H9 (cell line): ENCODE measurements at regions not wholly inside any gene's neighbourhood (a gene's known extent, or its start where the extent isn't known, plus 50 kb on each side); places are given as distances from the start of the nearest gene placed in this dataset.
A peak's percentile ranks its signal among the peaks of the same experiment; 100 is the strongest.

Source experiments
- DNase-seq: peaks from one replicate; pipeline ENCODE4 v3.0.0-alpha.2; 2017
- H2AFZ ChIP-seq: one replicate; pipeline ENCODE4 v1.6.1; 2013; ENCODE audit warnings: mild to moderate bottlenecking, low read length, control low read depth, moderate library complexity
- H2AK5ac ChIP-seq: 2 replicates; pipeline ENCODE4 v1.6.1; 2013; ENCODE audit warnings: low read length, control low read depth, mixed read lengths; ENCODE audit not compliant: insufficient read length
- H2BK120ac ChIP-seq: one replicate; pipeline ENCODE4 v1.6.1; 2013; ENCODE audit warnings: low read depth, mild to moderate bottlenecking, low read length, control low read depth, inconsistent platforms; ENCODE audit not compliant: poor library complexity, severe bottlenecking
- H2BK12ac ChIP-seq: 2 replicates; pipeline ENCODE4 v1.6.1; 2013; ENCODE audit warnings: low read length, control low read depth, mixed read lengths, low read depth; ENCODE audit not compliant: insufficient read length
- H2BK15ac ChIP-seq: 2 replicates; pipeline ENCODE4 v1.6.1; 2013; ENCODE audit warnings: low read depth, low read length, control low read depth
- H2BK20ac ChIP-seq: one replicate; pipeline ENCODE4 v1.6.1; 2013; ENCODE audit warnings: low read depth, mild to moderate bottlenecking, low read length, control low read depth, inconsistent platforms; ENCODE audit not compliant: poor library complexity, severe bottlenecking
- H2BK5ac ChIP-seq: 2 replicates; pipeline ENCODE4 v1.6.1; 2013; ENCODE audit warnings: low read length, control low read depth, mixed read lengths; ENCODE audit not compliant: insufficient read length
- H3K14ac ChIP-seq: 2 replicates; pipeline ENCODE4 v1.6.1; 2013; ENCODE audit warnings: low read length, control low read depth; ENCODE audit not compliant: insufficient read depth
- H3K18ac ChIP-seq: 2 replicates; pipeline ENCODE4 v1.6.1; 2013; ENCODE audit warnings: low read depth, mild to moderate bottlenecking, mixed read lengths, low read length, control low read depth; ENCODE audit not compliant: insufficient read length
- H3K23ac ChIP-seq: 2 replicates; pipeline ENCODE4 v1.6.1; 2013; ENCODE audit warnings: low read length, control low read depth, mixed read lengths, low read depth; ENCODE audit not compliant: insufficient read length
- H3K23me2 ChIP-seq: 2 replicates; pipeline ENCODE4 v1.6.1; 2013; ENCODE audit warnings: low read depth, mild to moderate bottlenecking, mixed read lengths, low read length, control low read depth; ENCODE audit not compliant: insufficient read length, poor library complexity, severe bottlenecking
- H3K27ac ChIP-seq: 2 replicates; pipeline ENCODE4 v1.5.1; 2013; ENCODE audit warnings: low read length, control low read depth, mixed read lengths, low read depth; ENCODE audit not compliant: insufficient read length
- H3K27me3 ChIP-seq: 2 replicates; pipeline ENCODE4 v1.6.1; 2013; ENCODE audit warnings: low read length, control low read depth, inconsistent platforms; ENCODE audit not compliant: insufficient read depth
- H3K4ac ChIP-seq: 2 replicates; pipeline ENCODE4 v1.6.1; 2013; ENCODE audit warnings: low read depth, mild to moderate bottlenecking, control low read depth, inconsistent platforms, low read length, moderate library complexity
- H3K4me1 ChIP-seq: 2 replicates; pipeline ENCODE4 v1.6.1; 2013; ENCODE audit warnings: low read length, control low read depth, inconsistent platforms; ENCODE audit not compliant: insufficient read depth
- H3K4me2 ChIP-seq: 2 replicates; pipeline ENCODE4 v1.6.1; 2013; ENCODE audit warnings: low read length, control low read depth, mixed read lengths; ENCODE audit not compliant: insufficient read length, insufficient read depth
- H3K56ac ChIP-seq: 2 replicates; pipeline ENCODE4 v1.6.1; 2013; ENCODE audit warnings: low read depth, mild to moderate bottlenecking, mixed read lengths, low read length, control low read depth; ENCODE audit not compliant: insufficient read length
- H3K79me1 ChIP-seq: 2 replicates; pipeline ENCODE4 v1.6.1; 2013; ENCODE audit warnings: low read depth, mild to moderate bottlenecking, moderate library complexity, low read length, control low read depth, inconsistent platforms; ENCODE audit not compliant: insufficient read depth, poor library complexity, severe bottlenecking
- H3K79me2 ChIP-seq: 2 replicates; pipeline ENCODE4 v1.6.1; 2013; ENCODE audit warnings: low read length, control low read depth, inconsistent platforms; ENCODE audit not compliant: insufficient read depth
- H3K9ac ChIP-seq: 2 replicates; pipeline ENCODE4 v1.6.1; 2013; ENCODE audit warnings: low read length, control low read depth, mixed read lengths; ENCODE audit not compliant: insufficient read length; ENCODE audit errors: extremely low read depth
- H3K9me3 ChIP-seq: one replicate; pipeline ENCODE4 v1.6.1; 2013; ENCODE audit warnings: low read depth, low read length, inconsistent platforms; ENCODE audit not compliant: control insufficient read depth
- H3T11ph ChIP-seq: one replicate; pipeline ENCODE4 v1.6.1; 2013; ENCODE audit warnings: mild to moderate bottlenecking, low read length, control low read depth, inconsistent platforms
- H4K20me1 ChIP-seq: one replicate; pipeline ENCODE4 v1.6.1; 2013; ENCODE audit not compliant: control insufficient read depth, insufficient read length, insufficient read depth
- H4K5ac ChIP-seq: 2 replicates; pipeline ENCODE4 v1.6.1; 2013; ENCODE audit warnings: low read depth, mild to moderate bottlenecking, mixed read lengths, low read length, control low read depth; ENCODE audit not compliant: insufficient read length
- H4K8ac ChIP-seq: replicated peaks from 2 replicates; pipeline ENCODE4 v1.6.1; 2013; ENCODE audit warnings: low read length, control low read depth, mixed read lengths, low read depth; ENCODE audit not compliant: insufficient read length
- H4K91ac ChIP-seq: 2 replicates; pipeline ENCODE4 v1.6.1; 2013; ENCODE audit warnings: low read depth, mild to moderate bottlenecking, moderate library complexity, mixed read lengths, low read length, control low read depth; ENCODE audit not compliant: insufficient read length
- H3K27ac Mint-ChIP-seq, 3 experiments: 2 replicates in 2 of 3; 3 replicates in 1 of 3; pipeline ENCODE4 v1.8.0; 2020 to 2021; ENCODE audit warnings: mixed read lengths in 3 of 3, mild to moderate bottlenecking in 1 of 3, moderate library complexity in 1 of 3
- H3K27me3 Mint-ChIP-seq: 2 replicates; pipeline ENCODE4 v1.8.0; 2021; ENCODE audit warnings: low read depth, mild to moderate bottlenecking, moderate library complexity, mixed read lengths
- H3K36me3 Mint-ChIP-seq, 3 experiments: 2 replicates in 2 of 3; 3 replicates in 1 of 3; pipeline ENCODE4 v1.8.0; 2020 to 2021; ENCODE audit warnings: low read depth in 3 of 3, mixed read lengths in 3 of 3; ENCODE audit not compliant: insufficient read depth in 1 of 3
- H3K4me1 Mint-ChIP-seq, 2 experiments: 2 replicates each; pipeline ENCODE4 v1.8.0; 2020; ENCODE audit warnings: mixed read lengths in 2 of 2
- H3K4me3 Mint-ChIP-seq, 2 experiments: 2 replicates in 1 of 2; 3 replicates in 1 of 2; pipeline ENCODE4 v1.8.0; 2020 to 2021; ENCODE audit warnings: mild to moderate bottlenecking in 2 of 2, mixed read lengths in 2 of 2, moderate library complexity in 1 of 2
- H3K9me3 Mint-ChIP-seq, 2 experiments: 2 replicates in 1 of 2; 3 replicates in 1 of 2; pipeline ENCODE4 v1.8.0; 2020; ENCODE audit warnings: mild to moderate bottlenecking in 2 of 2, mixed read lengths in 2 of 2, moderate library complexity in 1 of 2
- CTCF ChIP-seq: fragments of 200-600 bp; sonication (generic); conservative IDR thresholded peaks from 3 replicates; pipeline ENCODE4 v1.8.0; 2021; ENCODE audit warnings: antibody characterized with exemption, mild to moderate bottlenecking
- WGBS: extraction: QIAGEN DNeasy Blood & Tissue Kit; methylation state at CpG from one replicate; pipeline ENCODE4 v1.1.7; 2013; ENCODE audit warnings: missing lambda C conversion rate, low lambda C conversion rate, mixed read lengths; ENCODE audit not compliant: insufficient read length; ENCODE audit errors: extremely low coverage; 5-methylcytosine and 5-hydroxymethylcytosine counted together

GRCh38 chr14:34322940-34323418, 139.1 kb downstream of the SPTSSA start:
- no peaks in the 10 kb centered on the region for H4K20me1 ChIP-seq
- H3K4ac ChIP-seq, result no peak overlapping the region
- H2BK12ac ChIP-seq, result no peak overlapping the region
- H3K27me3 ChIP-seq, result no peaks in the 10 kb centered on the region
- TF ChIP-seq CTCF, result peak; percentile 84
- H3T11ph ChIP-seq, result no peak overlapping the region
- Mint-ChIP-seq H3K4me3 (no peak overlapping the region), H3K36me3 (no peaks in the 10 kb centered on the region), H3K27ac (no peak overlapping the region; a peak in 1 of 7 replicates), H3K4me1 (no peaks in the 10 kb centered on the region), H3K9me3 (no peaks in the 10 kb centered on the region; a peak in 2 of 5 replicates), H3K27me3 (no peaks in the 10 kb centered on the region; the same call in 1 of the 2 replicates)
- H3K56ac ChIP-seq, result no peak overlapping the region
- H3K9me3 ChIP-seq, result no peaks in the 10 kb centered on the region
- H3K79me1 ChIP-seq, result no peaks in the 10 kb centered on the region
- no peak overlapping the region for H3K27ac ChIP-seq
- H2AFZ ChIP-seq, result no peak overlapping the region
- no peak overlapping the region for H2BK120ac ChIP-seq
- no peaks in the 10 kb centered on the region for H3K4me1 ChIP-seq
- no peak overlapping the region for H3K14ac ChIP-seq
- no peak overlapping the region for H2BK15ac ChIP-seq
- no peaks in the 10 kb centered on the region for H3K79me2 ChIP-seq
- no peak overlapping the region for H2AK5ac ChIP-seq
- H3K23ac ChIP-seq, result no peak overlapping the region
- no peak overlapping the region for H2BK5ac ChIP-seq
- H3K4me2 ChIP-seq, result no peak overlapping the region
- WGBS, result no CpG with 5 or more reads among the region's 8 CpGs
- no peak overlapping the region for H4K91ac ChIP-seq
- no peak overlapping the region for H3K18ac ChIP-seq
- no peak overlapping the region for H4K8ac ChIP-seq
- H3K23me2 ChIP-seq, result no peaks in the 10 kb centered on the region
- H2BK20ac ChIP-seq, result no peak overlapping the region
- H3K9ac ChIP-seq, result no peak overlapping the region
- DNase-seq, result peak; percentile 68
- H4K5ac ChIP-seq, result no peak overlapping the region
